ENCODE measurements at regions not wholly inside any gene's neighbourhood (a gene's known extent, or its start where the extent isn't known, plus 50 kb on each side); places are given as distances from the start of the nearest gene placed in this dataset.

GRCh38 chr1:195511501-195511900 is 1096.7 kb downstream of the KCNT2 start:
- TF ChIP-seq EZH2phosphoT487 (IDR thresholded peaks at IDR 0.05; ENCODE audit: borderline replicate concordance, low read depth, low read length): no peak
- no peak for TF ChIP-seq CTCF (conservative IDR thresholded peaks at IDR 0.05; ENCODE audit: low read length)
